Stimulated activated CD8-positive, alpha-beta memory T cell treated with anti-CD3 and anti-CD28 coated beads, Interleukin-7, amount 100 ng/mL, for 48 hours (primary cell): ENCODE measurements at regions not wholly inside any gene's neighbourhood (a gene's known extent, or its start where the extent isn't known, plus 50 kb on each side); places are given as distances from the start of the nearest gene placed in this dataset.

Source experiments
- DNase-seq, 2 donors: peaks; one replicate each; pipeline ENCODE4 v3.0.0-alpha.2; 2020; ENCODE audit warnings: low read depth in 1 of 2; ENCODE audit errors: extremely low read depth in 1 of 2

DNA sequence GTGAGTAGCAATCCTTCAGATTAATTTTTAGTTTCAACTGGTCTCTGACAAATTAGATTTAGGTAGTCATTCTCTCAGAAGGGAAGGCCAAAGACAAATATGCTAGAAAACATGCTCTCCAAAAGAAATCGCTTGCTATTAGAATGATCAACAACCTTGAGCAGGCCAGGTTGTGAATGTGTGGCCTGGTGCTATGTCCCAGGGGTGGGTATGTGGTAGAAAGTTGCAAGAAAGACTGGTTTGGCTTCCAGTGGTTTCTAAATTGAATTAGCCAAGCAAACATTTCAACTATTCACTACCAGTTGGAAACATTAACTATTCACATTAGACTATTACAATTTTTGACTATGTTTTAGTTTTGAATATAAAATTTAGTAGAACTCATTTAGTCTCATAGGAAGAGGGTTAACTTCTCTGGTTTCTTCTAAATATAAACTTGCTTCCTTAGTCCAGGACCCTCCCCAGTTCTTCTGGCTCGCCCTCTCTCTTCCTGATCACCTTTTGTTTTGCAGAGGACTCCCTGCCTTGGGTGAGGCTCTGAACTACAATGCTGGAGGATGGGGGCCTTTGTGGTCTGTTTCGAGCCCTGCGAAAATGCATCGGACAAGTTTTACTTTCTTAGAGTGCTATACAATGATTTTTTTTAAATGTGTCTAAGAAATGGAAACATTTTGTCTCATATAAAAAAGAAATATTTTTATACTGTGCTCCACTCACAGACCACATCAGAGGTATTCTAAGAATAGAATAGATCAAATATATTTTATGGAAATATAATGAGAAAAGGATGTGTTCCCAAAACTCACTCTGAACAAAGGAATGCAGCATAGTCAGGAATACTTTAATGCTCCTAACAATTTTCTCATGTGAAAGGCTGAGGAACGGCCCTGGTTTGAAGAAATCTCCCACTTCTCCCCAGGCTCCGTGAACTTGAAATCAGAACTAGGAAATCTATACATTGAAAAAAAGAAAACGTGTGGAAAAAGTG lies 375.0 kb upstream of the ZEB2 start:
- no peak for DNase-seq

DNA sequence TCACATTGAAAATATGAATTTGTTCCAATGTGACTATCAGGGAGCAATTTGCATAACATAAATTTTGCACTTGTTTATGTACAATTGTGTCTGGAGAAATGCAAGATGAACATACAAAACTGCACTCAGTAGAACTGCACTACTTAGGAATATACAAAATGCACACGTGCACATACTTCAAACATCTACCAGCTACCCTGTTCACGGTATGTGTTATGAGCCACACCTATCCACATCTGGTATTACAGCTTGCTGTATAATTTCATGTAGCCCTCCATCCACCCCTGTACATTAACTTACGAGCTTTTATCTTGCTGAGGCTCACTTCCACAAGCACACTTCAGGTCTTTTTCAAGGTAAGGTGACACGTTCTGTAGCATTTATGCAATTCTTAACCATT lies 373.5 kb upstream of the ZEB2 start:
- no peak for DNase-seq

DNA sequence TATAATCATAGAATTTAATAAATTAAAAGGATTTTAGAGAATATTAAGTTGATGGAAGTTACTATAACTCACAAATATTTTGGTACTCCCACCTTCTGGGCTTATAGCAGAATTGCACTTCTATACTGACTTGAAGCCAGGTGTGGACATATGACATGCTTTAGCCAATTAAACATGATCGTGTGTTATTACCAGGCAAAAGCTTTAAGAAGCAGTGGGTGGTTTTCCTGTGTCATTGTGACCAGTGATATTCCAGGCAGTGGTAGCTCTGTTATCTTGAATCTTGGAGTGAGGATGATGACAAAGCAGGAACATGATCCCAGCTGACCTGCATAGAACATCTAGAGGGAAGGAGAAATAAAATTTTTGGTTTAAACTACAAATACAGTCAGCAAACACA lies 370.9 kb upstream of the ZEB2 start:
- DNase-seq: no peak

DNA sequence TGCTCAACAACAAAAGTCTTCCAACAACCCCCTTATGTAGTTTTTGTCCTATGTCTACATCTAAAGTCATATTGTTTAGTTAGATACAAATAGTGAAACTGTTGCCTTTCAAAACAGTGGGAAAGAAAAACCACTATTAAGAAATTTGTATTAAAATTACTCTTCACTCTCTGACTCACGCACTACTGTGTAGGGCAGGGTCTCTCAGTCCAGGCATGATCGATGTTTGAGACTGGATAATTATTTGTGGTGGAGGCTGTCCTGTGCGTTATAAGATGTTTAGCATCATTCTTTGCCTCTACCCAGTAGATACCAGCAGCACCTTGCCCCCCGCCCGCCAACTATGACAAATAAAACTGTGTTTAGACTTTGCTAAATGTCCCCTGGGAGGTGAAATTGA lies 369.4 kb upstream of the ZEB2 start:
- DNase-seq: no peak

DNA sequence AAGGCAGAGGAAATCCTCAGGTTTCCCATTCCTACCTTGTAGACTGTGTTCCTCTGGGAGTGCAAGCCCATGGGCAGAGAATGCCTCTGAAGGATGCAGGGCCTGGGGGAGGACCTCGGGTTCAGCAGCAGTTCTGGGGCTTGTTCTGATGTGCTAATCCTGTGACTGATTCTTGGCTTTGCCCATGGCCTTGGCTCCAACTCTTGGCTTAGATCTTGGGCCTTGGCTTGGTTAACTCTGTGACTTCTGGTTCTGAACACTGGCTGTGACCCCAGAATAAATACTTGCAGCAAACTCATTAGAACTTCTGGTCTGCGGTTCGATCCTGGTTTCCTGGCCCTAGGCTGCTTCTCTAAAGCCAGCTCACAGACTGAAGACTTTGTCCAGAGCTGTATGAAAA lies 366.9 kb upstream of the ZEB2 start:
- DNase-seq: no peak

DNA sequence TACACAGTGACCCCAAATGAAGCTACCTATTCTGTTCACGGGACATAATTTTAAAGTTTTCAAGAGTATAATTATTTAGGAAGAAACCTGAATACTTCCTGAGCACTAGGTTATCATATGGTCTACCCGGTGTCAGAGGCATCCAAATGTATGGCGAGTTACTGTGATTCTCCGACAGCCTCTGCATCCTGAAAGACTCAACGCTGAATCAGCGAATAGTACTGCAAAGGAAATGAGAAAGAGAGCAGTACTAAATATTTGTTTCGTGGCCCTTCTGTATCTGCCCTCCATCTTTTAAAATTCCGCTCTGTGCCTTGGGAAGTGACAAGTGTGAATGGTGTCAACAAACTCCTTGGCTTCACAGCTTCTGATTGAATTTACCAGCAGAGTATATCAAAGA lies 358.0 kb upstream of the ZEB2 start:
- no peak for DNase-seq

DNA sequence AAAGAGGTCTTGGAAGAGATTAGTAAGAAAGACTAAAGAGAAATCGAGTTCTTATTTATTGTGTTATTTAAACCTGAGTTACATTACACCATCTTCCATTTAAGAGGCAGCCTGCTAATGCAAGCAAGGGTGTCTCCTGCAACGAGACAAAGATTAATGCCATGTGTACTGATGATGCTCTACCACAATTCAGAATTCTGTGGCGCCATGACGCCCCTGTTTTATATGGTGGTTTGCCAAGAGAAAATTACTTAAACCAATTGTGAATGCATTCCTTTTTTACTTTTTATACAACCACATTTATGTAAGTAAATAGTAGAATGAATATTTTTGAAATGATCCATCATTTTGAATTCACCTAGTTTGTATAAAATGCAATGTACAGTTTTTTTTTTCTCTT lies 356.1 kb upstream of the ZEB2 start:
- no peak for DNase-seq

DNA sequence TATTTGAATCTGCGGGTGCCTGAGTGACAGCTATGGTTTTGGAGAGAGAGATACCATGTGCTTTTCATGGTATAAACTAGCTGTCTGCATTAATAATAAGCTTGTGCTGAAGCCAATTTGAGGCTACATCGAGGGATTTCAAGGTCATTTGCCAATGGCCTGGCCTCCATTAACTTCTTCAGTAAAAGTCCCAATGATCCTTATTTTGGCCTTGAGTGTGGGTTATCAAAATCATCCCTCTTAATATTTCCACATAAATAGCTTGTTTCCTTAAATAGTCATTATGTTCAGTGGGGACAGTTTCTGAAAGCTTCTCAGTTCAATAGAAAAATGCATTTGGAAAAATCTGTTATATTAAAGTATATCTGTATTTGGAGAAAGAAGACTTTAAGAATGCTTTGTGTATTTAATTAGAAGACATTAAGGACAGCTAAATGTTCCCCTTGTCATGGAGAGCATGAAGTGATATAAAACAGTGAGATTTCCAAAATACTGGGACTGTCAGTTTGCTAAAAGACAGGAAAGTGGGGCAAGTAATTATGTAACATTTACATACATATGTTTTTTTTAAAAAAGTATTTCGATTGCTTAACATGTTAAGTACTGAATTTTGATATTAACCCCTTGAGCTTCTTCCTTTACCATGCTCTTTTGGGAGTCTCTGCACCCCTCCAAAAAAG lies 355.5 kb upstream of the ZEB2 start:
- DNase-seq: no peak

DNA sequence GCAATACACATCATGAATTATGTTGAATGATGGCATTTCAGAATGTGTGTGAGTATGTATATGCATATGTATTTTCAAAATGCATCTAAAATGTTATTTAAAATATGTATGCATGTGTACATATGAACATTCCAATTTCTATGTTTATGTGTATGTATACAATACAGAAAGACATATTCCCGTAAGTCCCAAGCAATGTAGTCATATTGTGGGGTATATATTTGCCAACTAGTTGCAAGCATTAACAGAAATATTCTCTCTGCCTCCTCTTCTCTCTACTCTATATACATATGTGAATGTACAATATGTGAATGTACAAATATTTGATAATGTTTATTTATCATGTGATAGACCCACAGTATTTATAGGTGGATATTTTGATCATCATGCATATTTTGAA lies 345.8 kb upstream of the ZEB2 start:
- no peak for DNase-seq

DNA sequence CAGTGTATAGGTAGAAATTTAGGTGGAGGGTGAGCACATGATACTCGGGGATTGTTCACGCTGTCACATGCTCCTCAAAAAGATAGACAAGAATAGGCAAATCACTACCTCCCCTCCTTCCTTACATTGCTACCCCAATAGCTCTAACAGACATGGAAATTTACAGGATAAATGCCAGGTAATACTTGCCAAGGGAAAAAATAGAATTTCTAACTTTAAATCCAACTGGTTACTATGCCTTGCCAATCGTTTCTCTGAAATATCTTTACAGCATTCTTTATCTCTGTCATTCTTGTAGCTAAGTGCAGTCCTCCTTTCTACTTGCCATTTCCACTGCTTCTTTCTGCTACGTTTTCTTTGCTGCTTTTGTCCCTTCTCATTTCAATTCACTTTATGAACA lies 339.8 kb upstream of the ZEB2 start:
- DNase-seq: no peak

DNA sequence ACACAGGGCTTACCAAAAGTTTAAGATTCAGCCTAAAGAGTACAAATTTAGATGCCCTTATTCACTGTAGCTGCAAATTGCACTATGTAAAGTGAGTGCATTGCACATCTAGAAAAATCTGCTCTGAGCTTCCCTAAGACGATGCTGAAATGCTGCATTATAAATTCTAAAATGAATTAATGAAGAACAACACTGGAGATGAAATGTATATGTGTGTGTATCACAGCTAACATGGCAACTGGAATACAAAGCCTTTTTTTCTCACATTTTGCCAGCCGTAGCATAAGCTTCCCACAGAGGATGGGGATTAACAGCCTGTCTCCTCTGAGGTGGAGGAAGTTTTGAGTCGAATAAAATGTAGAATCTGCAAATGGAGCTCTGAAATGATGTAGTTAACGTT lies 338.3 kb upstream of the ZEB2 start:
- no peak for DNase-seq

DNA sequence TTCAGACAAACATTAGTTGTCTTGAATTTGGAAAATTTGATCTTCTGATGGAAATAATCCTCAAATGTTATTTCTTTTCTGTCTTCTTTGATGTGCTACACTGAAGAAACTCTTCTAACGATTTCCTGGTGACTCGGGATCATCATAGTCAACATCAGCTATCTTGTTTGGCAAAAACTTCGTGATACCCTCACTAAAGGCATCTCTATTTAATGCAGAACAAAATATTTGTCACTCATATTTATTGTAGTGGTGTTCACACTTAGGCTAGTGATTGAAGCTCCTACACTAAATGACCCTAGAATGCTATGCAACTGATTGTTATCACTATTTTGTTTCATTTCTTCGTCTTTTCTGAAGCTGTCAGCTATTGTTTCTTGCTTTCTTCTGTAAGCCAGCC lies 334.7 kb upstream of the ZEB2 start:
- no peak for DNase-seq

DNA sequence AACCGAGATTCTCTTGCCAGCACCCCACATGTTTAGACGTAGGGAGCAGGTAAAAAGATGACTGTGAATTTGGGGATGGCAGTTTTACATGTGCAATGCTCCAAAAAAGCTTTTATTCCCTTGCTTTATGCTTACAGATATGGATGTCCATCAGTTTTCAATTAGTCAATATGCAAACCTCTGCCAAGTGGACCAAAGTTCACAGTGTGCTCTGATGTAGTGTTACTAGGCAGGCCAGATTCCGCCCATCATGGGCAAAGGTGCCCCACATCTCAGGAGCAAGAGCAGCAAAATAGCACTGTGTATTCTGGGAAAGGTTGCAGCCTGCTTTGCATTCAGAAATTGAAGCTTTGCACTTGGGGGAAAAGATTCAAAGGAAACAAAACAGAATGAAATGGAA lies 329.7 kb upstream of the ZEB2 start:
- no peak for DNase-seq

DNA sequence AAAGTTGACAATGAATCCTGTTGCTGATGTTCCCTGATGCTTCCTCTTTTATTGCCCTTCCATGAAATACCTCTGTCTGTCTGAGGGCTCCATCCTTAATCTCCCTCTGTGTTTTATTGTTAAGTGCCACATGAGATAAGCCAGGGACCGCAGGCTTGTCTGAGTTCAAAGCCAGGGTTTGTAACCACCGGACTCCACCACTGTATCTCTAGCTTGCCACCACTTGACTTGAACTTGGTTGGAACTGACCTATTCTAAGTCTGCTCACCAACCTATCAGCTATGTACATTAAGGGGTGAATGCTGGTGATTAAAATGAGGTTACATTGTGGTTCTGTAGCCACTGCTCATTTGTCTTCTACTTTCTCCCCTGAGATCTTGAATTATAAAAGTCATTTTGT lies 328.5 kb upstream of the ZEB2 start:
- DNase-seq: no peak

DNA sequence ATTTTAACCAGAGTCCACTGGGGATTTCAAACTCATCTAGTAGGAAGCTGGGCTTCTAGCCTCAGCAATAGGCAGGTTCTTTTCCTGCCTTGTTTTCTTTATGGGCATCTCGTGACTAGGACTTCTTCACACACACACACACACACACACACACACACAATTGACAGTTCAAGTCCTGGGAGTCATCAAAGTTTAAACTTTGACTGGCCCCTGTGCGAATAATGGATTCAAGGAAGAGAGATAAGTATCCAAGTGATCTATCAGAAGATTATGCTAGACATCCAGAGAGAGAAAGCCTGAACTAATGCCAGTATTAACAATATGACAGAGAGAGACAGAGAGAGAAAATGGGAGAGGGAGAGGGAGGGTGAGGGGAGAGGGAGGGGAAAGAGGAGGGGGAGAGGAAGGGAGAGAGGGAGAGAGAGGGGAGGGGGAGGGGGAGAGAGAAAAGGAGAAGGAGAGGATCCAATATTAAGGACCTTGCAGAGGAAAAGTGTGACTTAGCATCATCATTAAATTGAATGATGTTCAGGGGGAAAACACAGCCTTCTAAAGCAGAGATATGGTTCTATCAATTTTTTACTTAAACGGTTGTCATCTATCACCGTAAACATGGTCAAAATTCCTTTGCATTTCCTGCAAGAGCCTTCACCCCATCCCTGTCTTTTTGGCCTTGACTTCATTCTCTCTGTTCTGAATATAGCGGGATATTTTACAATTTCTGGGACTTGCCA lies 327.6 kb upstream of the ZEB2 start:
- no peak for DNase-seq

DNA sequence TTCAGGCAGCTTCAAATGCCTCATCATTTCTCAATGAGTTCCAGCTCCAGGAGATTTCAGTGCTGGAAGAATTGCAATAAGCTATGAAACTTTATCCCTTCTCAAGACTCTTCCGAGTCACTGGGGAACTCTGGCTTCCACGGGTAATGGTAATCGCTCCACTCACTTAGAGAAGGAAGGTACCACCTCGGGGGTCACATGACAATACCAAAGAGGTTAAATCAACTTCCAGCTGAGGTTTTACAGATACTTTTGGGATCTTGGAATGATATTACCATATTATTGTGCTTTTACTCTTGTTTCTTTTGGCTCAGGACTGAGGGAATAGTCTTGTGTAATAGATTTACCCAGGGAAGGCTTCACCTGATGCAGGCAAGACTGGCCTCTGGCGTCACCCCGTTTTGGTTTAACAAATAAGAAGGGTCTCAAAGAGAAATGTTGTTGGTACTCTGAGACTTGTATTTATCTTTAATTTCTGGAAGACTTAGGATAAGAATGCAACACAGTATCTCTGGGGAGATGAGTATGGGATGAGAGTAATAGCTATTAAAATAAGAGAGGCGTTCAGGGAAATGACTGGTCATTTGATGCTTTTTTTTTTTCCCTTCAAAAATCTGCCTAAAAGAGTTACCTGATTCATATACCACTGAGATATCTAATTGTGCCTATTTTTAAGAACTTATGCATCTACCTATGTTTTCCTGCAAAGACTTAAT lies 316.9 kb upstream of the ZEB2 start:
- no peak for DNase-seq

DNA sequence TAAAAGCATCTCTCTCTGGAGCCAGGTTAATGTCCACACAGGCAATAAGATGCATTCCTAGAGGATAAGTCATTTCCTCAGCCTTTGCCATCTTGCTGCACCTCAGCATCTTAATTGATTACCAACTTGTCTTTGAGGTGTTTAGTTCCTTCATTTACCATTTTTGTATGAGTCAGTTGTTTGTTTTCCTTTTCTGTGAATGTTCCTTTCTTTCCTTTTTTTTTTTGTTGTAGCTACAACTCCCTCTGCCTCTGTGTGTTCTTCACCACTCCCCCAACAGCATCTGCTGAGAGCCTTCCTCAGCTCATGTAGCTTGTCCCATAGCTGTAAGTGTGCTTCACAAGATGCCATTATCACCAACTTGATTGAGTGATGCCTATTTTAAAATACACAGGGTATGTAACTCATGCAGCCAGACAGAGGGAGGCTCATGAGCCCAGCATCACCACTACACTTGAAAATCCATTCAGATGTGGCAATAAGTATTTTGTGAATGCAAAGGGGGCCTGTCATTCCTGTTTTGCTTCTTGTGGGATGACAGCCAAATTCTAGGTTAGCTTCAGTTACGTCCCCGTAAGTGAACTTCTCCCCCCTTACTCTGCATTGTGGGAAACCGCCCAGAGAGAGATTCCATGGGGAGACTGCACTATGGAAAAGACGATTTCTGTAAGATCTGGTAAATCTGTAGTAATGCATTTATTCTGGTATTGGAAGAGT lies 315.9 kb upstream of the ZEB2 start:
- no peak for DNase-seq

DNA sequence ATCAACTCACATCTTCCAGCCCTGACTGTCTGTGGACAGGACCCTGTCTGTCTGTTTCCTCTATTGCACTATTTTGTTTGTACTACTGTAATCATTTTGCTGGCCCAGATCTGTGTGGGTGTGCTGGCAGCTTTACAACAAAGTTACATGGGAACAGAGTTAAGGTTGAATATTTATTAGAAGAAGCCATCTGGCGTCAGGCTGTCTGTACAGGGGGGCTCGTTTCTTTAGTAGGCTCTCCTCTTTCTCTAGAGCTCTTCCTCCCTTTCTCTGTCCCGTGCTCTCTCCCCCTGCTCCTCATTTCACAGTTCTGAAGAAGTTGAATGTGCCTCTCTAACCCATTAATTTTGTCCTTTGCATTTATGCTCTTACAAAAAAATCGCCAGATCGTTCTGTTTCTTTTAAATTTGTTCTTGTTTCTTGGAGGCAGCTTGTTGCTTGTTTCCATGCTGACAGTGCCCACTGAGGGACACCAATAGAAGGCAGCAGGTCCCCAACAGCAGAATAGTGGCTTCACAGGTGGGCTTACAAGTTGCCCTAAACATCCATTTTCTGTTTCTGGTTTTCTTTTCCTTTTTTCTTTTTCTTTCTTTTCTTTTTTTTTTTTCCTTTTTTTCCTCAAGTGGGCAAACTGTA lies 315.2 kb upstream of the ZEB2 start:
- no peak for DNase-seq

DNA sequence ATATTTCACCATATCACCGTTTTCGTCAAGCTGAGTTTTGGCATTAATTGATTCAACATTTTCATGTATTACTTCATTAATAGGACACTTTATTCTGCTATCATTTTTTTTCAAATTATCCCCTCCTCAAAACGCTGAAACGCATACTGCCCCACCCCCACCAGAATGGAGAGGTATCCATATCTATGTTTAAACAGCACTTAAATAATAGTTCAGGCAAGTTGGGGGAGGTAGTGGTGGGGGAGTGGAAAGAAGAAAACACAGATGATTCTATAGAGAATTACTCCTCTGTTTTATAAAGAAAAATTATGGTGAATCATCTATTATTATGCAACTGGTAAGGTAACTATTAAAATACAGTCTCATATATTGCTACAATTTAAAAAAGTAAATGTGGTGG lies 314.4 kb upstream of the ZEB2 start:
- DNase-seq: no peak

DNA sequence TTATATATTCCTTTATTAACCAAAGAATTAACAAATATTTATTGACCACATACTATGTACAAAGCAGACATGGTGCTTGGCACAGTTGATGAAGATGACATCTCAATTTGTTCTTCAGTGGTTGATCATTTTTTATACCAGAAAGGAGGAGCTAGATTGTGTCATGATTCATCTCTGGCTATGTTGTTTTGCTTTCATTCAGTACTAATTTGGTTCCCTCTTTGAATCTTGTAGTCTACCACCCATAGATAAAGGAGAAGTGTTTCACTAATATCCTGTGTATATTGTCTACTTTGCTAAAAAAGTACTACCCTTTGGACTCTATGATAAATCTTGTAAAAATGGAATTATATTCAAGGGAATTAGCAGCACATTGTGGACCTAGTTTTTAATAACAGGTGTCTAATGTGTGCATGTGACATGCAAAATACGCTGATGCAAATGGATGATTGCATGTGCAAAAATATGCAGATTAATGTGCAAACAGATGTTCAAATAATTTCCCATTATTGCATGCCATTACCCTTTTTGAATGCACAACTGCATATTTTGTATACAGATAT lies 313.2 kb upstream of the ZEB2 start:
- no peak for DNase-seq
